K562 (cell line): ENCODE measurements at regions not wholly inside any gene's neighbourhood (a gene's known extent, or its start where the extent isn't known, plus 50 kb on each side); places are given as distances from the start of the nearest gene placed in this dataset.

Source experiments
- ATAC-seq: fragments of 200-7000 bp; cut with Tn5 transposase; 3 replicates; pipeline ENCODE4 v1.9.1; 2020; ENCODE audit warnings: moderate library complexity
- BruUV-seq: library from RNA; stranded (reverse); fragments of 400-500 nt; replicated peaks from 2 replicates; lab custom pipeline; 2021; lab: Mats Ljungman, UMichigan
- CTCF ChIA-PET: fragments of 300-600 bp; formaldehyde crosslinking; extraction: SDS; loops from one replicate; lab custom pipeline; 2021; ENCODE audit warnings: low intra/inter-chr PET ratio; lab: Yijun Ruan, JAX
- POLR2A ChIA-PET: fragments of 300-600, 350-650 bp; sonication (Branson Sonifier 250); formaldehyde crosslinking; extraction: SDS; loops from one replicate; lab custom pipeline; 2021; ENCODE audit warnings: antibody characterized with exemption, inconsistent platforms; lab: Yijun Ruan, JAX
- DNase-seq, 4 experiments: peaks; one replicate each; pipeline versions ENCODE4 v3.0.0 to v3.0.0-alpha.2; 2011 to 2018; ENCODE audit warnings: low spot score in 3 of 4, mixed read lengths in 3 of 4; ENCODE audit errors: extremely low read depth in 1 of 4
- FAIRE-seq: peaks from 2 replicates; lab custom pipeline; 2011; peaks lifted over from hg19 to GRCh38; lab: Jason Lieb, UNC
- H2AFZ ChIP-seq: 2 replicates; pipeline ENCODE4 v1.6.0; 2011; ENCODE audit warnings: low read depth, low read length, control low read depth, inconsistent platforms
- H3K27ac ChIP-seq: fragments of 200-600 bp; 3 replicates; pipeline ENCODE4 v1.8.0; 2011; ENCODE audit warnings: low read depth, mild to moderate bottlenecking, control low read depth, inconsistent platforms, low read length, moderate library complexity, mixed read lengths; ENCODE audit errors: extremely low read depth
- H3K27me3 ChIP-seq, 2 experiments: fragments of 300-600 bp in 1 of 2; 2 replicates in 1 of 2; 3 replicates in 1 of 2; pipeline versions ENCODE4 v1.6.0 to v1.8.0; 2011; ENCODE audit warnings: inconsistent platforms in 2 of 2, low read length in 2 of 2, mild to moderate bottlenecking in 1 of 2, mixed read lengths in 1 of 2, moderate library complexity in 1 of 2; ENCODE audit not compliant: control insufficient read depth in 2 of 2, insufficient read depth in 2 of 2
- H3K36me3 ChIP-seq: fragments of 300-600 bp; 3 replicates; pipeline ENCODE4 v1.8.0; 2011; ENCODE audit warnings: mild to moderate bottlenecking, low read length, inconsistent platforms; ENCODE audit not compliant: control insufficient read depth, insufficient read depth
- H3K4me1 ChIP-seq, 2 experiments: fragments of 200-600 bp in 1 of 2; replicated peaks in 1 of 2; 2 replicates in 1 of 2; 3 replicates in 1 of 2; pipeline versions ENCODE4 v1.5.1 to v1.8.0; 2011; ENCODE audit warnings: inconsistent platforms in 2 of 2, low read length in 2 of 2, mild to moderate bottlenecking in 1 of 2, mixed read lengths in 1 of 2, moderate library complexity in 1 of 2; ENCODE audit not compliant: control insufficient read depth in 2 of 2, insufficient read depth in 2 of 2
- H3K4me2 ChIP-seq: 2 replicates; pipeline ENCODE4 v1.6.1; 2011; ENCODE audit warnings: low read length, control low read depth, inconsistent platforms, mixed read lengths; ENCODE audit not compliant: insufficient read depth
- H3K4me3 ChIP-seq: fragments of 200-600 bp; sonication (generic), shearing (Covaris generic); 2 replicates; pipeline ENCODE4 v1.5.1; 2016; ENCODE audit warnings: control low read depth, inconsistent platforms
- H3K79me2 ChIP-seq: fragments of 200-600 bp; 3 replicates; pipeline ENCODE4 v1.8.0; 2011; ENCODE audit warnings: low read length, inconsistent platforms; ENCODE audit not compliant: control insufficient read depth, insufficient read depth
- H3K9ac ChIP-seq, 2 experiments: 2 replicates each; pipeline versions ENCODE4 v1.6.0 to v1.6.1; 2011; ENCODE audit warnings: low read depth in 2 of 2, low read length in 2 of 2, control low read depth in 1 of 2, inconsistent platforms in 1 of 2, mild to moderate bottlenecking in 1 of 2, mixed read lengths in 1 of 2; ENCODE audit not compliant: insufficient read depth in 1 of 2
- H3K9me1 ChIP-seq: one replicate; pipeline ENCODE4 v1.6.0; 2011; ENCODE audit warnings: inconsistent platforms, mild to moderate bottlenecking, low read length, moderate library complexity; ENCODE audit not compliant: control insufficient read depth, insufficient read depth
- H3K9me3 ChIP-seq: replicated peaks from 2 replicates; pipeline ENCODE4 v1.5.1; 2011; ENCODE audit warnings: low read depth, low read length, inconsistent platforms; ENCODE audit not compliant: control insufficient read depth, insufficient read depth
- H4K20me1 ChIP-seq: replicated peaks from 2 replicates; pipeline ENCODE4 v1.6.1; 2011; ENCODE audit warnings: low read length, inconsistent platforms, mixed read lengths; ENCODE audit not compliant: control insufficient read depth, insufficient read depth
- BMI1 ChIP-seq: fragments of 150-350 bp; IDR thresholded peaks from 2 replicates; pipeline ENCODE4 v1.6.1; 2014; ENCODE audit warnings: low read length
- CBX1 ChIP-seq: sonication (generic); IDR thresholded peaks from 2 replicates; pipeline ENCODE4 v1.6.1; 2016; ENCODE audit warnings: antibody characterized with exemption, low read depth, mild to moderate bottlenecking
- CREM ChIP-seq: IDR thresholded peaks from 2 replicates; pipeline ENCODE4 v1.6.1; 2014; ENCODE audit warnings: antibody characterized with exemption, low read depth
- DIDO1 ChIP-seq: fragments of 450-650 bp; IDR thresholded peaks from 2 replicates; pipeline ENCODE4 v1.6.1; 2016; ENCODE audit warnings: low read depth, missing biosample characterization, missing genetic modification characterization
- E2F3 ChIP-seq: fragments of 250-450 bp; sonication (Bioruptor Pico); IDR thresholded peaks from 2 replicates; pipeline ENCODE4 v1.4.0; 2020; ENCODE audit warnings: mild to moderate bottlenecking
- GATAD2A ChIP-seq: fragments of 450-650 bp; IDR thresholded peaks from 2 replicates; pipeline ENCODE4 v1.6.1; 2017
- HSF4 ChIP-seq: fragments of 250-450 bp; sonication (Bioruptor Pico); IDR thresholded peaks from 2 replicates; pipeline ENCODE4 v2.1.2; 2022; ENCODE audit warnings: mild to moderate bottlenecking, moderate library complexity, borderline replicate concordance
- JUNB ChIP-seq: fragments of 450-650 bp; formaldehyde crosslinking; conservative IDR thresholded peaks from 2 replicates; pipeline ENCODE4 v1.4.0; 2020; ENCODE audit warnings: mild to moderate bottlenecking
- MLLT1 ChIP-seq, 2 experiments: fragments of 450-650 bp; IDR thresholded peaks; 2 replicates each; pipeline ENCODE4 v1.6.1; 2016
- NEUROD1 ChIP-seq: fragments of 150-350 bp; IDR thresholded peaks from 2 replicates; pipeline ENCODE4 v1.6.1; 2014; ENCODE audit warnings: borderline replicate concordance, low read length, low read depth; ENCODE audit not compliant: partially characterized antibody
- NR1H2 ChIP-seq: sonication (generic); formaldehyde crosslinking; IDR thresholded peaks from 2 replicates; pipeline ENCODE4 v1.4.0; 2020; ENCODE audit warnings: mild to moderate bottlenecking, missing genetic modification reagents
- SRSF7 ChIP-seq: fragments of 200-400 bp; formaldehyde crosslinking; optimal IDR thresholded peaks from 2 replicates; pipeline ENCODE3; 2017; ENCODE audit warnings: mild to moderate bottlenecking, low read depth, low read length
- STAT5A ChIP-seq: IDR thresholded peaks from 2 replicates; pipeline ENCODE4 v1.6.1; 2012; ENCODE audit warnings: low read length, inconsistent platforms, borderline replicate concordance
- ZNF133 ChIP-seq: fragments of 250-450 bp; sonication (Bioruptor Pico); IDR thresholded peaks from 2 replicates; pipeline ENCODE4 v1.4.0; 2020; ENCODE audit warnings: mild to moderate bottlenecking
- ZNF282 ChIP-seq: sonication (generic); formaldehyde crosslinking; IDR thresholded peaks from 2 replicates; pipeline ENCODE4 v1.8.1; 2023; ENCODE audit warnings: missing genetic modification reagents
- ZNF3 ChIP-seq: fragments of 250-450 bp; sonication (Bioruptor Pico); IDR thresholded peaks from 2 replicates; pipeline ENCODE4 v1.5.0; 2021; ENCODE audit warnings: mild to moderate bottlenecking, moderate library complexity
- ZNF586 ChIP-seq: fragments of 450-650 bp; formaldehyde crosslinking; conservative IDR thresholded peaks from 2 replicates; pipeline ENCODE4 v1.4.0; 2020; ENCODE audit warnings: mild to moderate bottlenecking, moderate library complexity
- WGBS: fragments of 100-300 bp; shearing (Covaris generic); methylation state at CpG from one replicate; pipeline ENCODE4 v1.1.6; 2016; ENCODE audit warnings: low coverage, mixed read lengths; ENCODE audit not compliant: insufficient coverage; ENCODE audit errors: missing lambda C conversion rate; 5-methylcytosine and 5-hydroxymethylcytosine counted together
- in situ Hi-C: fragments of 300-500 bp; cut with MboI; formaldehyde crosslinking; loops from 4 replicates; pipeline ENCODE4 v1.15.0; 2018; ENCODE audit warnings: inconsistent platforms, mixed read lengths
- intact Hi-C: fragments of 100-400 bp; cut with micrococcal nuclease; formaldehyde crosslinking; loops from 2 replicates; pipeline ENCODE4 v1.14.2; 2022
- TF ChIP-seq, protein P1 (sequence below), 2 experiments: fragments of 450-650 bp in 1 of 2; IDR thresholded peaks; 2 replicates each; pipeline ENCODE4 v1.6.1; 2011 to 2017; ENCODE audit warnings: low read depth in 2 of 2, antibody characterized with exemption in 1 of 2, borderline replicate concordance in 1 of 2, low read length in 1 of 2, mild to moderate bottlenecking in 1 of 2, mixed read lengths in 1 of 2; ENCODE audit not compliant: control insufficient read depth in 1 of 2

DNA sequence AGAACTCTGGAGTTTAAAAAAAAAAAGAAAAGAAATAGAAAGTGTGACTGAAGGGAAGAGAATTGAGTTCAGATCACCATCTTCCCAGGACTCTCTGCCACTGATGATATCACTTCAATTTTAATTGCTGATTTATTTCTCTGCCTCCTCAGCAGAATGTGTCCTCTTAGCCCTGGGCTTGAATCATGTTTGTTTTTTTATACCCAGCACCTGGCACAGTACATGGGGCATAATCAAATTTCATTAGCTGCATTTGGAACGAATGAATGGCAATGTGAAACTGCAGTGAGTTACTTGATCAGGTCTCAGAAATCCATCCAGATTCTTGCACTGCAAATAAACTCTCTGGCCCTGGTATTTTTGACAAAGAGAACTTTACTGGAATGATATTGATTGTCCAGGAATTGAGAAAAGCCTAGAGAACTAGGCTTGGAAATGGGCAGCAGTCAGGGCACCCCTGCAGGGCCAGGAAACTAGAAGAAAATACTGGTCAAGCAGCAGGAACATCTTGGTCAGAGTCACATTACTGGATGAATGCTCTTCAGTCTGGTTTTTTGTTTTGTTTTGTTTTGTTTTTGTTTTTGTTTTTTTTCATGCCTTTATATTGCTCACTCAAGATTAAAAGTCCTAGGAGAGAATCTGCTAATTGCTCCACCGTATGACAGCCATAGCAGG is 103.8 kb upstream of the FAM78B start:
- Histone ChIP-seq H3K36me3 (no peaks in the 10 kb centered on the region), H3K9me1 (no peaks in the 10 kb centered on the region), H4K20me1 (no peaks in the 10 kb centered on the region), H2AFZ (no peak overlapping the region), H3K9ac (no peak overlapping the region), H3K9me3 (no peaks in the 10 kb centered on the region), H3K79me2 (no peaks in the 10 kb centered on the region), H3K4me2 (no peak overlapping the region), H3K27ac (no peak overlapping the region), H3K4me1 (no peaks in the 10 kb centered on the region; a peak in 2 of 5 replicates), H3K4me3 (no peak overlapping the region), H3K27me3 (no peaks in the 10 kb centered on the region)
- FAIRE-seq (no peak), ATAC-seq (no peak), DNase-seq (no peak)
- WGBS, result 0% methylated on average over 2 of the region's 2 CpGs
- in situ Hi-C loops (no loop called here), intact Hi-C loops (no loop called here)
- ChIA-PET POLR2A (no interaction called here), CTCF (no interaction called here)
- no TSS peak for BruUV-seq
- TF ChIP-seq MLLT1 (IDR thresholded peaks at IDR 0.05) (no peak), GATAD2A (no peak), NR1H2 (CRISPR knock-in tag) (no peak), STAT5A (no peak), SRSF7 (no peak), ZNF282 (CRISPR knock-in tag) (no peak), JUNB (CRISPR knock-in tag) (no peak), CREM (no peak), DIDO1 (tag) (no peak), E2F3 (no peak), NEUROD1 (no peak), BMI1 (no peak), ZNF3 (CRISPR knock-in tag) (no peak), ZNF133 (no peak), HSF4 (CRISPR knock-in tag) (no peak), ZNF586 (no peak), CBX1 (no peak)
- TF ChIP-seq, protein P1, sequence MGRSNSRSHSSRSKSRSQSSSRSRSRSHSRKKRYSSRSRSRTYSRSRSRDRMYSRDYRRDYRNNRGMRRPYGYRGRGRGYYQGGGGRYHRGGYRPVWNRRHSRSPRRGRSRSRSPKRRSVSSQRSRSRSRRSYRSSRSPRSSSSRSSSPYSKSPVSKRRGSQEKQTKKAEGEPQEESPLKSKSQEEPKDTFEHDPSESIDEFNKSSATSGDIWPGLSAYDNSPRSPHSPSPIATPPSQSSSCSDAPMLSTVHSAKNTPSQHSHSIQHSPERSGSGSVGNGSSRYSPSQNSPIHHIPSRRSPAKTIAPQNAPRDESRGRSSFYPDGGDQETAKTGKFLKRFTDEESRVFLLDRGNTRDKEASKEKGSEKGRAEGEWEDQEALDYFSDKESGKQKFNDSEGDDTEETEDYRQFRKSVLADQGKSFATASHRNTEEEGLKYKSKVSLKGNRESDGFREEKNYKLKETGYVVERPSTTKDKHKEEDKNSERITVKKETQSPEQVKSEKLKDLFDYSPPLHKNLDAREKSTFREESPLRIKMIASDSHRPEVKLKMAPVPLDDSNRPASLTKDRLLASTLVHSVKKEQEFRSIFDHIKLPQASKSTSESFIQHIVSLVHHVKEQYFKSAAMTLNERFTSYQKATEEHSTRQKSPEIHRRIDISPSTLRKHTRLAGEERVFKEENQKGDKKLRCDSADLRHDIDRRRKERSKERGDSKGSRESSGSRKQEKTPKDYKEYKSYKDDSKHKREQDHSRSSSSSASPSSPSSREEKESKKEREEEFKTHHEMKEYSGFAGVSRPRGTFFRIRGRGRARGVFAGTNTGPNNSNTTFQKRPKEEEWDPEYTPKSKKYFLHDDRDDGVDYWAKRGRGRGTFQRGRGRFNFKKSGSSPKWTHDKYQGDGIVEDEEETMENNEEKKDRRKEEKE (IDR thresholded peaks at IDR 0.05; ENCODE audit: borderline replicate concordance in 1 of 2, control insufficient read depth in 1 of 2, low read depth in 2 of 2, low read length in 1 of 2), result no peak
